PC-9 (cell line): ENCODE measurements at regions not wholly inside any gene's neighbourhood (a gene's known extent, or its start where the extent isn't known, plus 50 kb on each side); places are given as distances from the start of the nearest gene placed in this dataset.

ENCODE experiments used
- BruUV-seq: library from RNA; stranded (reverse); fragments of 400-500 nt; replicated peaks from 2 replicates; lab custom pipeline; 2021; lab: Mats Ljungman, UMichigan
- CTCF ChIA-PET: fragments of 300-600 bp; sonication (Branson Sonifier 250); formaldehyde crosslinking; loops from one replicate; lab custom pipeline; 2022; ENCODE audit warnings: antibody characterized with exemption; lab: Charles Lee
- POLR2A ChIA-PET: fragments of 300-600 bp; sonication (Branson Sonifier 250); formaldehyde crosslinking; loops from one replicate; lab custom pipeline; 2022; ENCODE audit warnings: antibody characterized with exemption; ENCODE audit not compliant: unreplicated experiment; lab: Charles Lee
- DNase-seq, 2 experiments: peaks; one replicate each; pipeline versions ENCODE4 v3.0.0 to v3.0.0-alpha.2; 2015 to 2022; ENCODE audit warnings: mixed read lengths in 1 of 2
- H2AFZ ChIP-seq: fragments of 200-600 bp; sonication (generic); 2 replicates; pipeline ENCODE4 v1.8.1; 2017; ENCODE audit warnings: antibody characterized with exemption
- H3F3A ChIP-seq: fragments of 200-600 bp; sonication (generic); 2 replicates; pipeline ENCODE4 v1.8.1; 2017; ENCODE audit warnings: antibody characterized with exemption, mild to moderate bottlenecking, low read depth; ENCODE audit not compliant: insufficient read depth
- H3K27ac ChIP-seq: fragments of 200-600 bp; sonication (generic); 2 replicates; pipeline ENCODE4 v1.6.1; 2016; ENCODE audit warnings: mixed run types
- H3K27me3 ChIP-seq: fragments of 200-600 bp; sonication (generic); 2 replicates; pipeline ENCODE4 v1.6.1; 2016; ENCODE audit warnings: low read depth, mixed run types; ENCODE audit not compliant: insufficient read depth
- H3K36me3 ChIP-seq: fragments of 200-600 bp; sonication (generic); 2 replicates; pipeline ENCODE4 v1.6.1; 2016; ENCODE audit warnings: low read depth, mixed run types
- H3K4me1 ChIP-seq: fragments of 200-600 bp; sonication (generic); replicated peaks from 2 replicates; pipeline ENCODE4 v1.6.1; 2016; ENCODE audit warnings: mixed run types; ENCODE audit not compliant: insufficient read depth
- H3K4me2 ChIP-seq: fragments of 200-600 bp; sonication (generic); 2 replicates; pipeline ENCODE4 v1.6.1; 2017; ENCODE audit warnings: mixed run types
- H3K4me3 ChIP-seq: fragments of 200-600 bp; sonication (generic); 2 replicates; pipeline ENCODE4 v1.6.1; 2016; ENCODE audit warnings: mixed run types
- H3K79me2 ChIP-seq: fragments of 200-600 bp; sonication (generic); 2 replicates; pipeline ENCODE4 v1.6.1; 2017; ENCODE audit warnings: low read depth, mixed run types
- H3K9me2 ChIP-seq: fragments of 200-600 bp; sonication (generic); 2 replicates; pipeline ENCODE4 v1.8.1; 2017; ENCODE audit warnings: mild to moderate bottlenecking; ENCODE audit not compliant: insufficient read depth
- H3K9me3 ChIP-seq: fragments of 200-600 bp; sonication (generic); 2 replicates; pipeline ENCODE4 v1.8.1; 2016; ENCODE audit warnings: low read depth; ENCODE audit not compliant: insufficient read depth
- H4K20me1 ChIP-seq: fragments of 200-600 bp; sonication (generic); 2 replicates; pipeline ENCODE4 v1.8.1; 2017; ENCODE audit not compliant: insufficient read depth
- CTCF ChIP-seq: fragments of 200-600 bp; sonication (generic); conservative IDR thresholded peaks from 2 replicates; pipeline ENCODE4 v1.6.1; 2017; ENCODE audit warnings: mixed run types, antibody characterized with exemption, mild to moderate bottlenecking, moderate library complexity
- EZH2 ChIP-seq: fragments of 200-600 bp; sonication (generic); IDR thresholded peaks from 2 replicates; pipeline ENCODE4 v1.8.0; 2017; ENCODE audit warnings: antibody characterized with exemption, low read depth
- intact Hi-C: fragments of 100-400 bp; cut with micrococcal nuclease; formaldehyde crosslinking; loops from one replicate; pipeline ENCODE4 v1.10.0; 2022; ENCODE audit not compliant: unreplicated experiment

GRCh38 chr4:60897415-60897814, 302.7 kb upstream of the ADGRL3 start:
- POLR2A ChIA-PET: interaction anchor here (0.7 kb wide), 1 partner anchor 23 kb away, joined by 3 read pairs; no protein-coding TSS in a partner anchor
- DNase-seq: no peak

GRCh38 chr4:60905162-60905561, 295.0 kb upstream of the ADGRL3 start:
- H3K4me1 ChIP-seq: no peaks in the 10 kb centered on the region
- H3K9me3 ChIP-seq: no peaks in the 10 kb centered on the region
- no peak overlapping the region for H2AFZ ChIP-seq
- CTCF ChIA-PET: no interaction called here
- H4K20me1 ChIP-seq: no peaks in the 10 kb centered on the region
- intact Hi-C loops: no loop called here
- no peaks in the 10 kb centered on the region for H3K36me3 ChIP-seq
- H3K27ac ChIP-seq: no peak overlapping the region
- no peak overlapping the region for H3K4me2 ChIP-seq
- DNase-seq: no peak
- POLR2A ChIA-PET: no interaction called here
- no peaks in the 10 kb centered on the region for H3K9me2 ChIP-seq
- TF ChIP-seq EZH2 (no peak), CTCF (no peak)
- H3F3A ChIP-seq: no peaks in the 10 kb centered on the region
- H3K79me2 ChIP-seq: no peaks in the 10 kb centered on the region
- no peak overlapping the region for H3K4me3 ChIP-seq
- no peaks in the 10 kb centered on the region for H3K27me3 ChIP-seq
- no TSS peak for BruUV-seq

More at GRCh38 chr4:60897415-60897814, 302.7 kb upstream of the ADGRL3 start:
- Histone ChIP-seq H3K79me2 (no peaks in the 10 kb centered on the region), H3K9me3 (no peaks in the 10 kb centered on the region), H3K27me3 (no peaks in the 10 kb centered on the region), H3K27ac (no peak overlapping the region), H3K4me2 (no peak overlapping the region), H2AFZ (no peak overlapping the region), H3K9me2 (no peaks in the 10 kb centered on the region), H3F3A (no peaks in the 10 kb centered on the region), H3K36me3 (no peaks in the 10 kb centered on the region), H3K4me1 (no peaks in the 10 kb centered on the region), H4K20me1 (no peaks in the 10 kb centered on the region), H3K4me3 (no peak overlapping the region)
- intact Hi-C loops: no loop called here
- TF ChIP-seq CTCF (no peak), EZH2 (no peak)
- BruUV-seq: no TSS peak
- CTCF ChIA-PET: interaction anchor here (0.6 kb wide), 1 partner anchor 55 kb away, joined by 3 read pairs; no protein-coding TSS in a partner anchor

- Histone ChIP-seq H3K27me3 (no peaks in the 10 kb centered on the region), H3K4me2 (no peak overlapping the region), H3K4me1 (no peaks in the 10 kb centered on the region), H3K9me2 (no peaks in the 10 kb centered on the region), H3K36me3 (no peaks in the 10 kb centered on the region), H4K20me1 (no peaks in the 10 kb centered on the region), H3K4me3 (no peak overlapping the region), H3K9me3 (no peaks in the 10 kb centered on the region), H3K27ac (no peak overlapping the region), H2AFZ (no peak overlapping the region), H3F3A (no peaks in the 10 kb centered on the region), H3K79me2 (no peaks in the 10 kb centered on the region)
- TF ChIP-seq EZH2 (no peak), CTCF (no peak)
- ChIA-PET POLR2A (no interaction called here), CTCF (no interaction called here)
- intact Hi-C loops: no loop called here
- no TSS peak for BruUV-seq
- DNase-seq: no peak
Observed at GRCh38 chr4:60911127-60911526, 289.0 kb upstream of the ADGRL3 start.
